Astrocyte (in vitro differentiated cells and primary cell): ENCODE measurements at regions not wholly inside any gene's neighbourhood (a gene's known extent, or its start where the extent isn't known, plus 50 kb on each side); places are given as distances from the start of the nearest gene placed in this dataset.
"Not testable (repeated sequence)": the region's sequence is repeated elsewhere in the genome, so short reads cannot be mapped to it uniquely, and the experiment has no call there.

Source experiments
- DNase-seq: peaks from one replicate; pipeline ENCODE4 v3.0.0-alpha.2; 2010; ENCODE audit warnings: low read depth
- FAIRE-seq: peaks from 2 replicates; lab custom pipeline; 2011; peaks lifted over from hg19 to GRCh38; lab: Jason Lieb, UNC
- H2AFZ ChIP-seq: 2 replicates; pipeline ENCODE4 v1.6.0; 2012; ENCODE audit warnings: low read depth, low read length, inconsistent platforms
- H3K27ac ChIP-seq: 2 replicates; pipeline ENCODE4 v1.5.1; 2011; ENCODE audit warnings: low read depth, low read length, inconsistent platforms
- H3K27me3 ChIP-seq: 2 replicates; pipeline ENCODE4 v1.6.0; 2011; ENCODE audit warnings: low read length, inconsistent platforms; ENCODE audit not compliant: insufficient read depth
- H3K36me3 ChIP-seq: 2 replicates; pipeline ENCODE4 v1.5.1; 2011; ENCODE audit warnings: low read length, inconsistent platforms; ENCODE audit not compliant: insufficient read depth
- H3K4me1 ChIP-seq: 2 replicates; pipeline ENCODE4 v1.5.1; 2011; ENCODE audit warnings: low read length, inconsistent platforms; ENCODE audit not compliant: insufficient read depth
- H3K4me2 ChIP-seq: 2 replicates; pipeline ENCODE4 v1.6.0; 2012; ENCODE audit warnings: low read length, inconsistent platforms
- H3K4me3 ChIP-seq: 2 replicates; pipeline ENCODE4 v1.5.1; 2011; ENCODE audit warnings: low read depth, mild to moderate bottlenecking, low read length, inconsistent platforms; ENCODE audit not compliant: insufficient read depth
- H3K79me2 ChIP-seq: 2 replicates; pipeline ENCODE4 v1.6.0; 2012; ENCODE audit warnings: mild to moderate bottlenecking, low read length, inconsistent platforms; ENCODE audit not compliant: insufficient read depth
- H3K9ac ChIP-seq: 2 replicates; pipeline ENCODE4 v1.6.0; 2012; ENCODE audit warnings: mild to moderate bottlenecking, low read length, inconsistent platforms
- H3K9me3 ChIP-seq: 2 replicates; pipeline ENCODE4 v1.5.1; 2012; ENCODE audit warnings: low read depth, mild to moderate bottlenecking, low read length, inconsistent platforms; ENCODE audit not compliant: insufficient read depth
- H4K20me1 ChIP-seq: 2 replicates; pipeline ENCODE4 v1.6.0; 2012; ENCODE audit warnings: low read length, inconsistent platforms; ENCODE audit not compliant: insufficient read depth
- H3K27ac Mint-ChIP-seq: one replicate; pipeline ENCODE4 v1.8.0; 2021; ENCODE audit warnings: mild to moderate bottlenecking, mixed read lengths; ENCODE audit not compliant: unreplicated experiment
- H3K27me3 Mint-ChIP-seq: one replicate; pipeline ENCODE4 v1.8.0; 2021; ENCODE audit warnings: low read depth, mixed read lengths; ENCODE audit not compliant: unreplicated experiment
- H3K36me3 Mint-ChIP-seq: one replicate; pipeline ENCODE4 v1.8.0; 2021; ENCODE audit warnings: low read depth, mixed read lengths; ENCODE audit not compliant: unreplicated experiment
- H3K4me1 Mint-ChIP-seq: one replicate; pipeline ENCODE4 v1.8.0; 2021; ENCODE audit warnings: low read depth, mixed read lengths; ENCODE audit not compliant: unreplicated experiment
- H3K4me3 Mint-ChIP-seq: one replicate; pipeline ENCODE4 v1.8.0; 2021; ENCODE audit warnings: mild to moderate bottlenecking, moderate library complexity, mixed read lengths; ENCODE audit not compliant: unreplicated experiment
- H3K9me3 Mint-ChIP-seq: one replicate; pipeline ENCODE4 v1.8.0; 2021; ENCODE audit warnings: mild to moderate bottlenecking, mixed read lengths; ENCODE audit not compliant: unreplicated experiment
- CTCF ChIP-seq: IDR thresholded peaks from 2 replicates; pipeline ENCODE4 v1.5.1; 2011; ENCODE audit warnings: low read depth, mild to moderate bottlenecking, inconsistent platforms, low read length, moderate library complexity; ENCODE audit not compliant: insufficient read depth
- EZH2 ChIP-seq: IDR thresholded peaks from 2 replicates; pipeline ENCODE4 v1.6.1; 2012; ENCODE audit warnings: mild to moderate bottlenecking, low read length, inconsistent platforms; ENCODE audit not compliant: insufficient read depth

GRCh38 chr13:24618011-24618955 lies 61.9 kb upstream of the ATP12A start:
- FAIRE-seq, result no peak
- H3K4me2 ChIP-seq, result no peak overlapping the region
- no peaks in the 10 kb centered on the region for H3K79me2 ChIP-seq
- Mint-ChIP-seq H3K9me3 (peaks cover 4% of the 10 kb centered on the region), H3K4me3 (no peak overlapping the region), H3K27ac (no peak overlapping the region), H3K27me3 (peaks cover 8% of the 10 kb centered on the region), H3K4me1 (peaks cover 4% of the 10 kb centered on the region), H3K36me3 (peaks cover 2% of the 10 kb centered on the region)
- no peaks in the 10 kb centered on the region for H3K27me3 ChIP-seq
- H3K4me1 ChIP-seq, result no peaks in the 10 kb centered on the region
- no peak overlapping the region for H3K9ac ChIP-seq
- H3K36me3 ChIP-seq, result no peaks in the 10 kb centered on the region
- no peak for TF ChIP-seq EZH2
- TF ChIP-seq CTCF, result no peak
- H2AFZ ChIP-seq, result peak overlapping the region; percentile 52
- no peak overlapping the region for H3K27ac ChIP-seq
- H3K9me3 ChIP-seq, result no peaks in the 10 kb centered on the region
- no peak for DNase-seq
- no peak overlapping the region for H3K4me3 ChIP-seq
- H4K20me1 ChIP-seq, result no peaks in the 10 kb centered on the region

- FAIRE-seq (no peak), DNase-seq (no peak)
- no peak for TF ChIP-seq EZH2
- no peak for TF ChIP-seq CTCF
- Histone ChIP-seq H3K4me1 (no peaks in the 10 kb centered on the region), H3K4me3 (no peak overlapping the region), H3K4me2 (no peak overlapping the region), H3K9ac (no peak overlapping the region), H3K27me3 (no peaks in the 10 kb centered on the region), H3K36me3 (no peaks in the 10 kb centered on the region), H2AFZ (no peak overlapping the region), H3K79me2 (no peaks in the 10 kb centered on the region), H3K27ac (no peak overlapping the region), H4K20me1 (no peaks in the 10 kb centered on the region), H3K9me3 (no peaks in the 10 kb centered on the region)
- Mint-ChIP-seq H3K4me3 (no peak overlapping the region), H3K27ac (no peak overlapping the region), H3K4me1 (peaks cover 4% of the 10 kb centered on the region), H3K27me3 (peaks cover 2% of the 10 kb centered on the region), H3K9me3 (peaks cover 4% of the 10 kb centered on the region), H3K36me3 (peaks cover 2% of the 10 kb centered on the region)
Measured at GRCh38 chr13:24619282-24619681, 60.9 kb upstream of the ATP12A start.

- H3K27me3 ChIP-seq, H3K9me3 ChIP-seq, FAIRE-seq, H3K9me3 Mint-ChIP-seq, H3K4me3 Mint-ChIP-seq, H3K4me1 Mint-ChIP-seq, H3K27ac ChIP-seq, H3K36me3 Mint-ChIP-seq, H3K4me1 ChIP-seq, H4K20me1 ChIP-seq, H3K79me2 ChIP-seq, H3K4me3 ChIP-seq, DNase-seq, H3K27me3 Mint-ChIP-seq, H3K9ac ChIP-seq, H3K4me2 ChIP-seq, H3K27ac Mint-ChIP-seq, H3K36me3 ChIP-seq, H2AFZ ChIP-seq: not testable (repeated sequence)
Measured at GRCh38 chr13:24622481-24623148, 57.6 kb upstream of the ATP12A start.
